ENCODE measurements at regions not wholly inside any gene's neighbourhood (a gene's known extent, or its start where the extent isn't known, plus 50 kb on each side); places are given as distances from the start of the nearest gene placed in this dataset.
A peak's percentile ranks its signal among the peaks of the same experiment; 100 is the strongest.

GRCh38 chr11:64490562-64491216, 65.1 kb upstream of the SLC22A11 start:
- H3K9me3 ChIP-seq (ENCODE audit: control insufficient read depth in 2 of 2, insufficient read depth in 1 of 2, low read length in 1 of 2) = no peaks in the 10 kb centered on the region
- H3K27ac ChIP-seq (ENCODE audit: low read depth in 1 of 2, low read length in 1 of 2) = no peak overlapping the region
- peak in 1 of 9 donors; percentile 32 for DNase-seq (ENCODE audit: low read depth in 6 of 9, low spot score in 9 of 9)
- peaks cover 0 to 15% of the 10 kb centered on the region in 2 donors for H3K4me1 ChIP-seq (ENCODE audit: control insufficient read depth in 2 of 2, insufficient read depth in 2 of 2, low read length in 2 of 2)
- peaks cover 0 to 6% of the 10 kb centered on the region in 2 donors for H3K27me3 ChIP-seq (ENCODE audit: control insufficient read depth in 2 of 2, insufficient read depth in 1 of 2, low read length in 1 of 2)
- no peak overlapping the region for H3K4me3 ChIP-seq (ENCODE audit: low read length in 2 of 2)
- 37% methylated on average over 22 of the region's 22 CpGs for WGBS
- no peaks in the 10 kb centered on the region for H3K36me3 ChIP-seq (ENCODE audit: control insufficient read depth in 2 of 2, insufficient read depth in 2 of 2, low read length in 1 of 2)

- WGBS = 65% methylated on average over 1 of the region's 1 CpG
- H3K4me1 ChIP-seq (ENCODE audit: control insufficient read depth in 2 of 2, insufficient read depth in 2 of 2, low read length in 2 of 2) = peaks cover 0 to 15% of the 10 kb centered on the region in 2 donors
- H3K27ac ChIP-seq (ENCODE audit: low read depth in 1 of 2, low read length in 1 of 2) = no peak overlapping the region
- H3K4me3 ChIP-seq (ENCODE audit: low read length in 2 of 2) = no peak overlapping the region
- H3K27me3 ChIP-seq (ENCODE audit: control insufficient read depth in 2 of 2, insufficient read depth in 1 of 2, low read length in 1 of 2) = peaks cover 0 to 6% of the 10 kb centered on the region in 2 donors
- DNase-seq (ENCODE audit: low read depth in 6 of 9, low spot score in 9 of 9) = no peak
- no peaks in the 10 kb centered on the region for H3K36me3 ChIP-seq (ENCODE audit: control insufficient read depth in 2 of 2, insufficient read depth in 2 of 2, low read length in 1 of 2)
- H3K9me3 ChIP-seq (ENCODE audit: control insufficient read depth in 2 of 2, insufficient read depth in 1 of 2, low read length in 1 of 2) = no peaks in the 10 kb centered on the region
Observed at GRCh38 chr11:64492561-64492960, 63.2 kb upstream of the SLC22A11 start.

DNA sequence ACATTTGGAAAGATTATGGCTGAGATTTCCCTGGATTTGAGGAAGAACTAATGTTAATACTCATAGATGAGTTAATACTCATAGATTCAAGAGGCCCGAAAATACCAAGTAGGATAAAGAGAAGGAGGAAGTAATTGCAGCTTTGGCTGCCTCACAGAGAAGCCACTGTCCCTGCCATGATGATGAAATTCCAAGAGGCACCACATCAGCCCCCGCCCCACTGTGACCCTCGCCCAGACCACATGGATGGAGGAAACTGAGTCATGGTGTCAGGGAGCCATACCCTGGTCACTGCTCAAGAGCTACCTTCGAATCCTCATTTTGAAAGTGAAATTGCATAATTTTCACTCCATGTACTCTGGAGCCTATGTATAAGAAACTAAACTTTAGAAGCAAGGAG, 57.6 kb upstream of the SLC22A11 start:
- H3K27ac ChIP-seq (ENCODE audit: low read depth in 1 of 2, low read length in 1 of 2) = no peak overlapping the region
- peaks cover 0 to 10% of the 10 kb centered on the region in 2 donors for H3K4me1 ChIP-seq (ENCODE audit: control insufficient read depth in 2 of 2, insufficient read depth in 2 of 2, low read length in 2 of 2)
- WGBS = 90% methylated on average over 4 of the region's 4 CpGs
- no peak overlapping the region for H3K4me3 ChIP-seq (ENCODE audit: low read length in 2 of 2)
- H3K27me3 ChIP-seq (ENCODE audit: control insufficient read depth in 2 of 2, insufficient read depth in 1 of 2, low read length in 1 of 2) = no peaks in the 10 kb centered on the region
- peaks cover 0 to 3% of the 10 kb centered on the region in 2 donors for H3K9me3 ChIP-seq (ENCODE audit: control insufficient read depth in 2 of 2, insufficient read depth in 1 of 2, low read length in 1 of 2)
- no peaks in the 10 kb centered on the region for H3K36me3 ChIP-seq (ENCODE audit: control insufficient read depth in 2 of 2, insufficient read depth in 2 of 2, low read length in 1 of 2)
- DNase-seq (ENCODE audit: low read depth in 6 of 9, low spot score in 9 of 9) = no peak

GRCh38 chr11:64499261-64500004, 56.3 kb upstream of the SLC22A11 start:
- no peak for DNase-seq (ENCODE audit: low read depth in 6 of 9, low spot score in 9 of 9)
- H3K4me1 ChIP-seq (ENCODE audit: control insufficient read depth in 2 of 2, insufficient read depth in 2 of 2, low read length in 2 of 2) = peaks cover 0 to 10% of the 10 kb centered on the region in 2 donors
- peaks cover 0 to 3% of the 10 kb centered on the region in 2 donors for H3K9me3 ChIP-seq (ENCODE audit: control insufficient read depth in 2 of 2, insufficient read depth in 1 of 2, low read length in 1 of 2)
- 43% methylated on average over 16 of the region's 16 CpGs for WGBS
- no peaks in the 10 kb centered on the region for H3K36me3 ChIP-seq (ENCODE audit: control insufficient read depth in 2 of 2, insufficient read depth in 2 of 2, low read length in 1 of 2)
- H3K27me3 ChIP-seq (ENCODE audit: control insufficient read depth in 2 of 2, insufficient read depth in 1 of 2, low read length in 1 of 2) = no peaks in the 10 kb centered on the region
- no peak overlapping the region for H3K4me3 ChIP-seq (ENCODE audit: low read length in 2 of 2)
- H3K27ac ChIP-seq (ENCODE audit: low read depth in 1 of 2, low read length in 1 of 2) = peak overlapping the region in 1 of 2 donors; percentile 43

GRCh38 chr11:64500176-64501013, 55.3 kb upstream of the SLC22A11 start:
- H3K27me3 ChIP-seq (ENCODE audit: control insufficient read depth in 2 of 2, insufficient read depth in 1 of 2, low read length in 1 of 2) = no peaks in the 10 kb centered on the region
- H3K9me3 ChIP-seq (ENCODE audit: control insufficient read depth in 2 of 2, insufficient read depth in 1 of 2, low read length in 1 of 2) = peaks cover 0 to 8% of the 10 kb centered on the region in 2 donors
- no peaks in the 10 kb centered on the region for H3K36me3 ChIP-seq (ENCODE audit: control insufficient read depth in 2 of 2, insufficient read depth in 2 of 2, low read length in 1 of 2)
- no peak overlapping the region for H3K27ac ChIP-seq (ENCODE audit: low read depth in 1 of 2, low read length in 1 of 2)
- DNase-seq (ENCODE audit: low read depth in 6 of 9, low spot score in 9 of 9) = no peak
- peaks cover 0 to 10% of the 10 kb centered on the region in 2 donors for H3K4me1 ChIP-seq (ENCODE audit: control insufficient read depth in 2 of 2, insufficient read depth in 2 of 2, low read length in 2 of 2)
- no peak overlapping the region for H3K4me3 ChIP-seq (ENCODE audit: low read length in 2 of 2)
- 91% methylated on average over 28 of the region's 28 CpGs for WGBS

DNA sequence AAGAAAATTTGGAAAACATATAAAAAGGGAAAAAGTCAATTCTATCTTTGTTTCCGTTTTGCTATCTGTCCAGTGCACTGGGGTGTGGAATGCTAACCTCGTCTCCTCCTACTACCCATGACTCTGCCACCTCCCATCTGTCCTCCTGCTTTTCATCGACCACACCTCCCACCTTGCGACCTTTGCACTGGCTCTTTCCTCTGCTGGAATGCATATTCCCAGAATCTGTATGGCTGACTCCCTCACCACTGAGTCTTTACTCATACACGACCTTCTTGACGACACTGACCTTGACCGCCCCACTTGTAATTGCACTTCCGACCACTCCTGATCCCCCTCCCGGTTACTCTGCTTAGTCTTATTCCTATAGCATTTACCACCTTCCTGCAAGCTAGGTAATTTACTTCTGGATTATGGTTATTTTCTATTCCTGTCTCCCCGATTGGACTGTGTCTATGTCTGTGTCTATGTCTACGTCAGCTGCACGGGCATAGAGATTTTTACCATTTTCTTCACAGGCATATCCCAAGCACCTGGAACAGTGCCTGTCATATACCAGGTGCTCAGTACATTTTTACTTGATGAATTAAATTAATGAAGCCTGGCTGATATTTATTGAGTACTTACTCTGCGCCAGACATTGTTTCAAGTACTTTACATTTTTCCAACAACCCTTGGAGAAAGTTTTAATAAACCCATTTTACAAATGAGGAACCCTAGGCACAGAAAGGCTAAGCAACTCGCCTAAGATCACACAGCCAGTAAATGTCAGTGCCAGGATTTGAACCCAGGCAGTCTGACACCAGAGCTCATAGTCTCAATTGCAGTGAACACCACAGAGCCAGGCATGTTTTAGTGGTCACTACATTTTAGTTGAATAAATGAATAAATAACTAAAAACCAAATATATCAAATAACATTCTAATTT, 54.0 kb upstream of the SLC22A11 start:
- Histone ChIP-seq H3K27me3 (ENCODE audit: control insufficient read depth in 2 of 2, insufficient read depth in 1 of 2, low read length in 1 of 2) (no peaks in the 10 kb centered on the region), H3K9me3 (ENCODE audit: control insufficient read depth in 2 of 2, insufficient read depth in 1 of 2, low read length in 1 of 2) (peaks cover 0 to 11% of the 10 kb centered on the region in 2 donors), H3K36me3 (ENCODE audit: control insufficient read depth in 2 of 2, insufficient read depth in 2 of 2, low read length in 1 of 2) (no peaks in the 10 kb centered on the region), H3K27ac (ENCODE audit: low read depth in 1 of 2, low read length in 1 of 2) (no peak overlapping the region), H3K4me1 (ENCODE audit: control insufficient read depth in 2 of 2, insufficient read depth in 2 of 2, low read length in 2 of 2) (peaks cover 0 to 10% of the 10 kb centered on the region in 2 donors), H3K4me3 (ENCODE audit: low read length in 2 of 2) (no peak overlapping the region)
- no peak for DNase-seq (ENCODE audit: low read depth in 6 of 9, low spot score in 9 of 9)
- 93% methylated on average over 14 of the region's 14 CpGs for WGBS

DNA sequence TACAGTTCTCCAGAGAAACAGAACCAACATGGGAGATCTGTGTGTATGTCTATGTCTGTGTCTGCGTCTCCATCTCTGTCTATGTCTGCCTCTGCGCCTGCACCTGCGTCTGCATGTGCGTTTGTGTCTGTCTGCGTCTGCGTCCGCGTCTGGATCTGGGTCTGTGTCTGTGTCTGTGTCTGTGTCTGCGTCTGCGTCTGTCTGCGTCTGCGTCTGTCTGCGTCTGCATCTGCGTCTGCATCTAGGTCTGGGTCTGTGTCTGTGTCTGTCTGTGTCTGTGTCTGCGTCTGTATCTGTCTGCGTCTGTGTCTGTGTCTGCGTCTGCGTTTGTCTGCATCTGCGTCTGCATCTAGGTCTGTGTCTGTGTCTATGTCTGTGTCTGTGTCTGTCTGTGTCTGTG, 53.1 kb upstream of the SLC22A11 start:
- Histone ChIP-seq H3K36me3 (ENCODE audit: control insufficient read depth in 2 of 2, insufficient read depth in 2 of 2, low read length in 1 of 2) (no peaks in the 10 kb centered on the region), H3K27me3 (ENCODE audit: control insufficient read depth in 2 of 2, insufficient read depth in 1 of 2, low read length in 1 of 2) (no peaks in the 10 kb centered on the region), H3K9me3 (ENCODE audit: control insufficient read depth in 2 of 2, insufficient read depth in 1 of 2, low read length in 1 of 2) (peaks cover 0 to 11% of the 10 kb centered on the region in 2 donors), H3K4me1 (ENCODE audit: control insufficient read depth in 2 of 2, insufficient read depth in 2 of 2, low read length in 2 of 2) (peaks cover 0 to 10% of the 10 kb centered on the region in 2 donors), H3K27ac (ENCODE audit: low read depth in 1 of 2, low read length in 1 of 2) (no peak overlapping the region), H3K4me3 (ENCODE audit: low read length in 2 of 2) (no peak overlapping the region)
- WGBS = 95% methylated on average over 19 of the region's 19 CpGs
- no peak for DNase-seq (ENCODE audit: low read depth in 6 of 9, low spot score in 9 of 9)

- Histone ChIP-seq H3K36me3 (ENCODE audit: control insufficient read depth in 2 of 2, insufficient read depth in 2 of 2, low read length in 1 of 2) (no peaks in the 10 kb centered on the region), H3K27ac (ENCODE audit: low read depth in 1 of 2, low read length in 1 of 2) (no peak overlapping the region), H3K4me3 (ENCODE audit: low read length in 2 of 2) (no peak overlapping the region), H3K9me3 (ENCODE audit: control insufficient read depth in 2 of 2, insufficient read depth in 1 of 2, low read length in 1 of 2) (peaks cover 0 to 11% of the 10 kb centered on the region in 2 donors), H3K4me1 (ENCODE audit: control insufficient read depth in 2 of 2, insufficient read depth in 2 of 2, low read length in 2 of 2) (peaks cover 0 to 10% of the 10 kb centered on the region in 2 donors), H3K27me3 (ENCODE audit: control insufficient read depth in 2 of 2, insufficient read depth in 1 of 2, low read length in 1 of 2) (no peaks in the 10 kb centered on the region)
- no peak for DNase-seq (ENCODE audit: low read depth in 6 of 9, low spot score in 9 of 9)
- 90% methylated on average over 5 of the region's 5 CpGs for WGBS
Observed at GRCh38 chr11:64503186-64503753, 52.5 kb upstream of the SLC22A11 start.
